ENCODE measurements at regions not wholly inside any gene's neighbourhood (a gene's known extent, or its start where the extent isn't known, plus 50 kb on each side); places are given as distances from the start of the nearest gene placed in this dataset.

GRCh38 chr1:244953901-244954300, 89.6 kb upstream of the HNRNPU start:
- in situ Hi-C loops (cut with MboI; ENCODE audit: low pct_unique_long_range_greater_than_20kb, low sequenced_read_pairs, unreplicated experiment) = no loop called here
- no peak for DNase-seq (ENCODE audit: low spot score)
- TF ChIP-seq, protein P1, sequence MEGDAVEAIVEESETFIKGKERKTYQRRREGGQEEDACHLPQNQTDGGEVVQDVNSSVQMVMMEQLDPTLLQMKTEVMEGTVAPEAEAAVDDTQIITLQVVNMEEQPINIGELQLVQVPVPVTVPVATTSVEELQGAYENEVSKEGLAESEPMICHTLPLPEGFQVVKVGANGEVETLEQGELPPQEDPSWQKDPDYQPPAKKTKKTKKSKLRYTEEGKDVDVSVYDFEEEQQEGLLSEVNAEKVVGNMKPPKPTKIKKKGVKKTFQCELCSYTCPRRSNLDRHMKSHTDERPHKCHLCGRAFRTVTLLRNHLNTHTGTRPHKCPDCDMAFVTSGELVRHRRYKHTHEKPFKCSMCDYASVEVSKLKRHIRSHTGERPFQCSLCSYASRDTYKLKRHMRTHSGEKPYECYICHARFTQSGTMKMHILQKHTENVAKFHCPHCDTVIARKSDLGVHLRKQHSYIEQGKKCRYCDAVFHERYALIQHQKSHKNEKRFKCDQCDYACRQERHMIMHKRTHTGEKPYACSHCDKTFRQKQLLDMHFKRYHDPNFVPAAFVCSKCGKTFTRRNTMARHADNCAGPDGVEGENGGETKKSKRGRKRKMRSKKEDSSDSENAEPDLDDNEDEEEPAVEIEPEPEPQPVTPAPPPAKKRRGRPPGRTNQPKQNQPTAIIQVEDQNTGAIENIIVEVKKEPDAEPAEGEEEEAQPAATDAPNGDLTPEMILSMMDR (IDR thresholded peaks at IDR 0.05; ENCODE audit: extremely low read depth, insufficient read depth, missing control alignments) = no peak

DNA sequence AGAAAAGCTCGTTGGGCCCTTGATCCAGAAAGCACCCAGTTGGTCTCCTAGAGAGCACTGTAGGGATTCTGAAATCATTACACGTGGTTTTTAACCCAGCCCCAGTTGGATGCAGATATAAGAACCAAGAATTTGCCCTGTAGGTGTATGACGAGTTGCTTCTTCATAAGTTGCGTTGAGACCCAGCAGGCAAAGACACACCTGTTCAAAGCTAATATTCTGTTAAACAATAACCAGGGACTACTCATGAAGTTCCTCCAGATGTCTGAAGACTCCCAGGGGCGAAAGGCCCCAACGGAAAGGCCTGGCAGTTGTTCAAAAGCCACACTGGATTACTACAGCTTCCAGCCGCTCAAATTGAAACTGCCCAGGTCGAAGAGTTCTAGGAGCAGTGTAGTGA, 88.6 kb upstream of the HNRNPU start:
- TF ChIP-seq, protein P1 (IDR thresholded peaks at IDR 0.05; ENCODE audit: extremely low read depth, insufficient read depth, missing control alignments) = no peak
- in situ Hi-C loops (cut with MboI; ENCODE audit: low pct_unique_long_range_greater_than_20kb, low sequenced_read_pairs, unreplicated experiment) = no loop called here
- peak; percentile 47 for DNase-seq (ENCODE audit: low spot score)

- in situ Hi-C loops (cut with MboI; ENCODE audit: low pct_unique_long_range_greater_than_20kb, low sequenced_read_pairs, unreplicated experiment) = no loop called here
- no peak for DNase-seq (ENCODE audit: low spot score)
- TF ChIP-seq, protein P1 (IDR thresholded peaks at IDR 0.05; ENCODE audit: extremely low read depth, insufficient read depth, missing control alignments) = no peak
These were observed 88.1 kb upstream of the HNRNPU start for GRCh38 chr1:244952280-244952933.

DNA sequence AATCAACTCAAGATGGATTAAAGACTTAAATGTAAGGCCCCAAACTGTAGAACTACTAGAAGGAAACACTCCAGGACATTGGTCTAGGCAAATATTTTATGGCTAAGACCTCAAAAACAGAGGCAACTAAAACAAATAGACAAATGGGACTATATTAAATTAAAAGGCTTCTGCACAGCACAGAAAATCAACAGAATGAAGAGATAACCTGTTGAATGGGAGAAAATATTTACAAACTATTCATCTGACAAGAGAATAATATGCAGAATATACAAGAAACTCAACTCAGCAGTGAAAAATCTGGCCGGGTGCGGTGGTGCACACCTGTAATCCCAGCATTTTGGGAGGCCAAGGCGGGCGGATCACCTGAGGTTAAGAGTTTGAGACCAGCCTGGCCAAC, 84.1 kb upstream of the HNRNPU start:
- in situ Hi-C loops (cut with MboI; ENCODE audit: low pct_unique_long_range_greater_than_20kb, low sequenced_read_pairs, unreplicated experiment) = no loop called here
- TF ChIP-seq, protein P1 (IDR thresholded peaks at IDR 0.05; ENCODE audit: extremely low read depth, insufficient read depth, missing control alignments) = no peak
- DNase-seq (ENCODE audit: low spot score) = no peak

- peak; percentile 42 for DNase-seq (ENCODE audit: low spot score)
- TF ChIP-seq, protein P1 (IDR thresholded peaks at IDR 0.05; ENCODE audit: extremely low read depth, insufficient read depth, missing control alignments) = no peak
- in situ Hi-C loops (cut with MboI; ENCODE audit: low pct_unique_long_range_greater_than_20kb, low sequenced_read_pairs, unreplicated experiment) = no loop called here
These were observed 80.8 kb upstream of the HNRNPU start for GRCh38 chr1:244945109-244945671.

DNA sequence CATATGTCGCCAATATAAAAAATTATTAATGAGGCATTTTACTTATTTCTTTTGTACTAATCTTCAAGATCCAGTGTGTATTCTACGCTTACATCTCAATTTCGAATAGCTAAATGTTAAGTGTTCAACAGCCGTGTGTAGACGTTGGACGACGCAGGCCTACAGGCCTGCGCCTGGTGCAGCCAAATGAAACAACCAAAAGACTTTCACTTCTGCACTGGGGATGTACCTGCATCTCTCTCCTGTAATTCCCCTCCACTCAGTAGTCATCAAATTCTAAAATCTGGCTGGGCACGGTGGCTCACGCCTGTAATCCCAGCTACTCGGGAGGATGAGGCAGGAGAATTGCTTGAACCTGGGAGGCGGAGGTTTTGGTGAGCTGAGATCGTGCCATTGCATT, 76.8 kb upstream of the HNRNPU start:
- peak; percentile 72 for DNase-seq (ENCODE audit: low spot score)
- in situ Hi-C loops (cut with MboI; ENCODE audit: low pct_unique_long_range_greater_than_20kb, low sequenced_read_pairs, unreplicated experiment) = no loop called here
- TF ChIP-seq, protein P1 (IDR thresholded peaks at IDR 0.05; ENCODE audit: extremely low read depth, insufficient read depth, missing control alignments) = no peak

All from GM13977 (cell line).